SIG-M5 treated with dmso at 0.1 percent for 504 hours (cell line): ENCODE measurements at regions not wholly inside any gene's neighbourhood (a gene's known extent, or its start where the extent isn't known, plus 50 kb on each side); places are given as distances from the start of the nearest gene placed in this dataset.

Experiments
- DNase-seq: peaks from one replicate; lab custom pipeline; 2025; ENCODE audit not compliant: unreplicated experiment; lab: John Stamatoyannopoulos, UW

DNA sequence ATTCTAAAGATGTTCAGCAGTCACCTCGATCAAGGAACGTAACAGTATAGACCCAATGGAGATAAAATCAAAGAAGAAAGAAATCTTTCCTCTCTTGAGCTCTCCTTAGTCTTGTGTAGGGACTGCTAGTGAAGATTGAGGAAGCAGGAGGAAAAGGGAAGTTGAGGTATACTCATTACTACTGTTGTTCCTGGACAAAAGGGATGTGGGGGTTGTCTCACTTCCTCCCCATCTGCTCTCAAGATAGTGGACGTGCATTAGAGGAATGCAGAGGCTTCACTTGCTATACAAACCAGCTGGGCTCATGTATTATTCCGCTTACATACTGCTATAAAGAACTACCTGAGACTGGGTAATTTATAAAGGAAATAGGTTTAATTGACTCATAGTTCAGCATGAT lies 208.9 kb upstream of the ARHGEF9 start:
- peak; percentile 8 for DNase-seq

DNA sequence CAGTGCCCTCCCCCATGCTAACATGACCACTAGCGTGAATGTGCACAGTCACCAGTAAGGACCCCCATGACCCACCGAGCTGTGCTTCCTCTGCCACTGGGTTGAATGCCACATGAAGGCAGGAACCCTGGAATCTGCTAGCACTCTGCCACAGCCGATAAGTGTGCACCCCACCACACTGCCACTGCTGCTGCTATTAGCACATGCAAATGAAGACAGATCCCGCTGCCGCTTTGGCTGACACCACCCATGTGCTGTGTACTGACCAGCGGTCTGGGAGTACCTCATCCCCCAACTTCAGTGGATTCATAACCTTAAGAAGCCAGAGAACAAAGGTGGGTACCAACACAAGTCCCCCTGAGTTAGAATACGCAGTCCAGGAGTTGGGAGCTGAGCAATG lies 200.9 kb upstream of the ARHGEF9 start:
- DNase-seq: no peak

- no peak for DNase-seq
Measured at GRCh38 chrX:63979480-63979879, 194.5 kb upstream of the ARHGEF9 start.

- no peak for DNase-seq
Measured at GRCh38 chrX:63967551-63967950, 182.5 kb upstream of the ARHGEF9 start.

DNA sequence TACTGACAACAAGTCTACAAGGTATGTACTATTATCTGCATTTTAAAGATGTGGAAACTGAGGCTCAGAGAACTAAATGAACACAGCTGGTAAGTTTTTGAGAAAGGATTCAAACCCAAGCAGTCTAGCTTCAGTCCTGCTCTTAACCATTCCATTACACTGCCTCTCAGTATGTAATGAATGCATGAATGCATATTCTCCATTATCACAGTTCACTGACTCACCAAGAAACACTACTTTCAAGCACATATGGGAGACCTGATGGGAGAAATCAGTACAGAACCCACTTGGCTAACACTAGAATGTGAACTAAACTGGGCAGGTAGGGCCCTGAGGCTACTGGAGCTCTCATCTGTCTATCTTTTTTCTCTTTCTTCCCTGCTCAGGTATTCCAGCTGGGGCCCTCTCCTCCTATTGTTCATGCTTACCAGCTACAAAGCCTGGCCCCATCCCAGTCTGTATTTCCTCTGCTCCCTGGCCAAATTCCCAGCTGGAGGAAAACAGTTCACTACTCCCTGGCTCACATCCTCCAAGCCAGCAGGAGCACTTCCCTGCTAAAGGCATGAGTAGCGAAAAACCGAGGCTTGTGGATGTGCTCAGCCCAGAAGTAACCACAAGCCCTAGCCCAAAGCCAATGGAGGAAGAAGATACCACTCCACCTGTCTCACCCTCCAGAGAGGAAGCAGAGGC lies 178.2 kb upstream of the ARHGEF9 start:
- DNase-seq: no peak

DNA sequence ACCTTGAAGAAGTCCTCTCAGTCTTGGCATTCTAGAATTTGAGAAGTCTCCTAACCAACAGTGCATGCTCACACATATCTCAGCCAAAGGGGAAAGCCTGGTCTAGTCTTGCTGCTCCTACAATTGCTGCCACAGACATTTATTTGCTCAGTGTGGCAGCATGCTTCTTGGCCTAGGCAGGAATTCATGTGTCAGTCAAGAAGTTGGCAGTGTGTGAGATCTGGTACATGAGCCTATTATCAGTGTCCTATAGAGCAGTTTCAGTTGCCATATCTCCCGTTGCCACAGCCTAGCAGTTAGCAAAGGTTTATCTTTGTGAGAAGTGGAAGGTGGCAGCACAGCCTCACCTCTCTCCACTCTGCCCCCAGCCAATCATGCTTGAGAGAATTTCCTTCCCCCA lies 176.9 kb upstream of the ARHGEF9 start:
- no peak for DNase-seq

DNA sequence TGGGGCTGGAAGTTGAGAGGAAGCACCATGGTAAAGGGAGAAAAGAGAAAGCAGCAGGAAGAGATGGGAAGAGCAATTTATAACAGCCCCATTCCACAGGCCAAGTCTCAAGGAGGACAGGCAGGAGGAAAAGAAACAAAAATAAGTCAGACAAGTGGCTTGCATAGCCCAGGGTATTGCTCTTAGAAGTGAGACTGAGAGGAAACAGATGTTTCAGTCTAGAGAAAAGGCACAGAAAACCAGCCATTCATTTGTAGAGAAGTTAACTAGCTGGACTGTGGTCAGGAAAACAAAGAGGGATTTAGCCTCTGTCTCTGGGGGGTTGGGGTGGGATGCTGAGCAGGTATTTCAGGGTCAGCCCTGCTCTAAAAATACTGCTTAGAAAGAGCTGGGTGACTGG lies 175.0 kb upstream of the ARHGEF9 start:
- DNase-seq: no peak

DNA sequence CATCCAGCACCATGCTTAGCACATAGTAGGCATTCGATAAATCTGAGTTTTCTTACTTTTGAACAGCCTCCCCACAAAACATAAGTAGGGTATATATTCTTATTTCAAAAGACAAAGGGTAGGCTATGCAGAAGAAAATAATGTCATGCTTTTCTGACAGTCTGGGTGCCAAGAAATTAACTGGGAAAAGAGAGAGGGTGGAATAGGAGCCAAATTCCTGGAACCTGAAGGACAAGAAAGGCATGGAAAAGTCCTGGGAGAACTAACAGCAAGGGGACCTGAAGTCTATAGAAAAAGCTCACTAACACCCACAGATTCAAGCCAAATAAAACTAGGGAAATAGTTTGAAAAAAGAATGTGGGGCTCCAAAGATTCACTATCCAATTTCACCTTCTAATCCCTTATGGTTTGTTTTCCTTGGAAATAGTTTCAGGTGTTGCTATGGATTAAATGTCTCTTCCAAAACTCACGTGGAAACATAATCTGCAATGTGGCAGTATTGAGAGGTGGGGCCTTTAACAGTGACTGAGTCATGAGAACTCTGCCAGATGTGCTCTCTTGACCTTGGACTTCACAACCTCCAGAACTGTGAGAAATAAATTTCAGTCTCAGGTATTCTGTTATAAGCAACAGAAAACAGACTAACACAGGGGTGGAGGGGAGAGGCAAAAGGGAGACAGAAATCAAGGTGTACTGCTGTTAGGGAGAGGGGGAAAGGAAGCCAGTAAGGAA lies 173.3 kb upstream of the ARHGEF9 start:
- DNase-seq: no peak

- no peak for DNase-seq
Measured at GRCh38 chrX:63935835-63936234, 150.8 kb upstream of the ARHGEF9 start.

DNA sequence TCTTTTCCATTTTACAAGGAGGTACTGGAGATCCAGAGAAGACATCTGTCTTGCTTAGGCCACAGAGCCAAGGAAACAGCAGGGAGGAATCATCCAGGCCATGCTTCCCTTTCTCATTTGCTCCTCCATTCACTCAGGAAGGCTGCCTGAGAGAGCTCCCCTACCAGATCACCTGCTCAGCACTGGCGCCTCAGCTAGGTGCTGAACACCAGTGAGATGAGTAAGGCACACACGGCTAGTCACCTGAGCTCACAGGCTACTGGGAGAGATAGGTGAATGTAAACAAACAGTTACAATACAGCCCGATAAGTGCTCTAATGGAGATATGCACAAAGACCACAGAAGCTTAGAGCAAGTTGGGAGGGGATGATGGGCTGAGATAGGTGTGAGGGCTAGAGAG lies 149.8 kb upstream of the ARHGEF9 start:
- no peak for DNase-seq

GRCh38 chrX:63934160-63934559 lies 149.1 kb upstream of the ARHGEF9 start:
- DNase-seq: no peak

- no peak for DNase-seq
Measured at GRCh38 chrX:63932907-63933306, 147.9 kb upstream of the ARHGEF9 start.

GRCh38 chrX:63932006-63932405 lies 147.0 kb upstream of the ARHGEF9 start:
- DNase-seq: no peak

DNA sequence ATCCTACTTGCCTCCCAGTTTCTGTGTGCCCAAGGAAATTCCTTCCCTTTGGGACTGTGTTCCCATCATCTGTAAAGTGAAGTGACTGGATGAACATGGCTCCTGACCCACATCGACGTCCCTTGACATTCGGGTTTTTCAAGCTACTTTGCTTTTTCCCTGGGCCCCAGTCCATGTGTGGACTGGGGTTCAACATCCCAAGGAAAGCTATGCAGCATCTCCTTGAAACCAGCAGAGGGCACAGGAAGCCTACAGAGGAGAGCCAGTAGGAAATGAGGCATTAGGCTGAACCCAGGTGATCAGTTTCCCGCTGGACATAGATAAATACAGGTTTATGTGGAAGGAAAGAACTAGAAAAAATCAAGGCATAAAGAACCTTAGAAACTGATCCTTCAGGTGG lies 145.1 kb upstream of the ARHGEF9 start:
- peak; percentile 1 for DNase-seq

DNA sequence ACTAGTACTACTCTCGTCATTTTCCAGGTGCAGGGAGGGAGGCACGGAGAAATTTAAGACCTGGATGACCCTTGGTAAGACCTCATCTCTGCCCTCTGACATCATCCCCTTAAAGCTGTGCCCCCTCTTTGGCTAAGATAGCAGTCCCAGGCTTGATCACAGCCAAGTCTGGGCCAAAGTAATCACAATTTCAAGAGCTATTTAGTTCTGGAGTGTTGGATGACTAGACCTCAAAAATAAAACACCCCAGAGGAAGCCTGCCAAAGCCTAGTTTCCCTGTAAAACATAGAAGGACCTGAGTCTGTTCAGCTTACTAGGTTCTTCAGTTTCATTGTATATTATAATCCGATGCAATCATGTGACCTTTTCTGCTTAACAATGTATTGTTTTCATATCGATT lies 144.6 kb upstream of the ARHGEF9 start:
- DNase-seq: no peak

DNA sequence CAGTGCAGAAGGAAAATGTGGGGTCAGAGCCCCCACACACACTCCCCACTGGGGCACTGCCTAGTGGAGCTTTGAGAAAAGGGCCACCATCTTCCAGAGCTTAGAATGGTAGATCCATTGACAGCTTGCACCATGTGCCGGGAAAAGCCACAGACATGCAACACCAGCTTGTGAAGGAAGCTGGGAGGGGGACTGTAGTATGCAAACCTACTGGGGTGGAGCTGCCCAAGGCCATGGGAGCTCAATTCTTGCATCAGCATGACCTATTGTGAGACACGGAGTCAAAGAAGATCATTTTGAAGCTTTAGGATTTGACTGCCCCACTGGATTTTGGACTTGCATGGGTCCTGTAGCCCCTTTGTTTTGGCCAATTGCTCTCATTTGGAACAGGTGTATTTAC lies 142.8 kb upstream of the ARHGEF9 start:
- DNase-seq: no peak

DNA sequence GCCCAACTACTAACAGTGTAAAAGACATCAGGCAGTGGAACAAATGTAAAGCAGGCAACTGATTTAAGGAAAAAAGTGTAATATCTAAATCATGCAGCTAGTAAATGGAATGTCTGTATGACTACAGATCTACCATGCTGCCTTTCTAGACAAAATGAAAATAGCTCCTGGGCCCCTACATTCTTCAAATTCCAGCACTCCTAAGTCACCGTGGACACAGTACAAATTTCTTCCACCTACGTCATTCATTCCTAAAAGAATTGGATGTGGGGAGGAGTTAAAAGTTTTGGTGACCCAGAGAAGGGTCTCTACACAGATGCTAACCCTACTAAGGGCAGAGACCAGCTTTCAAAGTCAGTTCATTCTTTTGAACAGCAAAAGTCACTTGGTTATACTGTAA lies 137.2 kb upstream of the ARHGEF9 start:
- DNase-seq: no peak

GRCh38 chrX:63920875-63921274 lies 135.9 kb upstream of the ARHGEF9 start:
- DNase-seq: peak; percentile 19

- no peak for DNase-seq
Measured at GRCh38 chrX:63919081-63919480, 134.1 kb upstream of the ARHGEF9 start.

DNA sequence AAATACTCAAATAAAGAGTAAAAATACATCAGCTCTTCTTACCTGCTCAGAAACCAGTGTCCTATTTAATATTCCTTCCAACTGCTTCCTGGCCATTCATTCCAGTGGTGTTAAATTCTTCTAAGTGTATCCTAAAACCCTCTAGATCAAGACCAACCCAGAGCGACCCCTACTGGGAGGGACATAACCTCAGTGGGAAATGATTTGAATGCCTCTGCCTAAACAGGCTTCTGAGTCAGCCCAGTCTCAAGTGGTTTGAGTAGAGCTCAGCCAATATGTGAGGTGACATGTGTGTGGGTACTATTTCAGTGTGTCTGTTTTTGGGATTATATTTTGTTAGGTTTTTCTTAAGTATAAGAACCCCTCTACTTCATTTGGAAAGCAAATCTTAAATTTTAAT lies 133.6 kb upstream of the ARHGEF9 start:
- no peak for DNase-seq

DNA sequence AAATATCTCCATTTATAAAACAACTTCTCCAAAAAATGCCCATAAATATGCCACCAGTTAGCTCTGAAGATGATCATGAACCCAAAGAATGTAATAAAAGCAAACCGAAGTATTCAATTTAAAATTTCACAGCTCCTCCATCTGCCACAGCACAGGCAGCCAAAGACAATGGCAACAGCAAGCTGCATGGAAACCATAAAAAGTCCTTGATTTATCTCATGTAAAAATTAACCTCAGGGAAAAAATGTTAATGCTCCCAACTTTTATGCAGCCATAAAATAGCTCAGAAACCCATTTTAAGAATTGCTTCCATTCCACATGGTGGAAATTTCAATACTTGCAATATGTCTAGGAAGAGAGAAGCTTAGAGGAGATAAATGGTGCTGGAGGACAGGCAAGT lies 132.3 kb upstream of the ARHGEF9 start:
- no peak for DNase-seq

DNA sequence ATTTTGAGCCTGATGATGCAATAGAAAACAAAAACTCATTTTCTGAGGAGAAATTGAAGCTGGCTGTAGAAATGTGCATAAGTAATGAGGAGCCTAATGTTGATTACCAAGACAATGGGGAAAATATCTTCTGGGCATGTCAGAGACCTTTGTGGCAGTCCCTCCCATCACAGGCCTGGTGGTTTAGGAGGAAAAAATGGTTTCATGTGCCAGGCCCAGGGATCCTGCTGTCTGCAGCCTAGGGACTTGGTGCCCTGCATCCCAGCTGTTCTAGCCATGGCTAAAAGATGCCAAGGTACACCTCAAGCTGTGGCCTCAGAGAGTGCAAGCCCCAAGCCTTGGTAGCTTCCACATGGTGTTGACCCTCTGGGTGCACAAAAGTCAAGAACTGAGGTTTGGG lies 128.7 kb upstream of the ARHGEF9 start:
- no peak for DNase-seq

DNA sequence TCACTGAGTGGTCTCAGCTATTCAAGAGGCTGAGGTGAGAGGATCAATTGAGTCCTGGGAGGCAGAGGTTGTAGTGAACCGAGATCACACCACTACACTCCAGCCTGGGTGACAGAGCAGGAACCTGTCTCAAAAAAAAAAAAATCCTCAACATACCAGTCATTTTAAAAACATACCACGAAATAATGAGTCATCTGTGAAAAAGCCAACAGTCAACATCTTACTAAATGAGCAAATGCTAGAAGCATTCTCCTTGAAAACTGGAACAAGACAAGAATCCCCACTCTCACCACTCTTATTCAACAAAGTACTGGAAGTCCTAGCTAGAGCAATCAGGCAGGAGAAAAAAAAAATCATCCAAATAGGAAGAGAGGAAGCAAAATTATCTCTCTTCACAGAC lies 104.0 kb upstream of the ARHGEF9 start:
- no peak for DNase-seq
